ENCODE measurements at regions not wholly inside any gene's neighbourhood (a gene's known extent, or its start where the extent isn't known, plus 50 kb on each side); places are given as distances from the start of the nearest gene placed in this dataset.

- in situ Hi-C loops (cut with MboI) (no loop called here), intact Hi-C loops (cut with micrococcal nuclease; ENCODE audit: unreplicated experiment) (loop anchor here (5.0 kb wide), 1 partner anchor 64 kb away; no protein-coding TSS in a partner anchor)
- Histone ChIP-seq H3K36me3 (ENCODE audit: control insufficient read depth in 2 of 2, insufficient read depth in 2 of 2, low read length in 1 of 2) (no peaks in the 10 kb centered on the region), H3K4me3 (no peak overlapping the region), H3K27me3 (replicated peaks in 1 of 2; ENCODE audit: control insufficient read depth in 2 of 2, insufficient read depth in 2 of 2, low read length in 1 of 2) (no peaks in the 10 kb centered on the region), H3K79me2 (ENCODE audit: control insufficient read depth, insufficient read depth, low read length) (no peaks in the 10 kb centered on the region), H3K27ac (ENCODE audit: control insufficient read depth, insufficient read depth) (no peak overlapping the region), H4K20me1 (ENCODE audit: control insufficient read depth, insufficient read depth) (no peaks in the 10 kb centered on the region), H3K4me2 (ENCODE audit: control insufficient read depth, insufficient read depth) (no peak overlapping the region), H3K4me1 (ENCODE audit: control insufficient read depth, insufficient read depth, low read length) (peaks cover 15% of the 10 kb centered on the region), H3K9ac (ENCODE audit: control insufficient read depth, insufficient read depth, low read length) (no peak overlapping the region), H3K9me3 (replicated peaks; ENCODE audit: control insufficient read depth, insufficient read depth, low read length) (no peaks in the 10 kb centered on the region), H2AFZ (ENCODE audit: control insufficient read depth, low read depth, low read length) (no peak overlapping the region)
- TF ChIP-seq ZNF622 (IDR thresholded peaks at IDR 0.05) (no peak), JUNB (IDR thresholded peaks at IDR 0.05) (peak; percentile 24; the same call in 1 of the 2 replicates), EED (IDR thresholded peaks at IDR 0.05; ENCODE audit: low read depth) (0 out of 2 replicates have a peak, but pooled peaks have one; percentile 26)
- 2% methylated on average over 3 of the region's 3 CpGs for whole genome bisulfite sequencing (ENCODE audit: insufficient coverage, insufficient replicate concordance, low lambda C conversion rate, missing lambda C conversion rate)
- ChIA-PET POLR2A (no interaction called here), CTCF (no interaction called here), SMC1A (ENCODE audit: uncharacterized antibody, unreplicated experiment) (no interaction called here), RAD21 (ENCODE audit: unreplicated experiment) (no interaction called here)
- ATAC-seq (peak; percentile 39; the same call in 2 of the 3 replicates), DNase-seq (ENCODE audit: low read depth, low spot score) (no peak), FAIRE-seq (no peak)
- BruUV-seq (replicated peaks) = no TSS peak
Observed at GRCh38 chr15:31803388-31803884, 226.9 kb upstream of the CHRNA7 start.

GRCh38 chr15:31805090-31805662 is 225.1 kb upstream of the CHRNA7 start:
- FAIRE-seq = no peak
- TF ChIP-seq EGR1 (IDR thresholded peaks at IDR 0.05; ENCODE audit: borderline replicate concordance in 1 of 2, low read depth in 2 of 2, low read length in 2 of 2) (no peak), NR2F1 (conservative IDR thresholded peaks at IDR 0.05) (no peak), STAT1 (conservative IDR thresholded peaks at IDR 0.05) (no peak), SMAD1 (IDR thresholded peaks at IDR 0.05; ENCODE audit: low read depth, partially characterized antibody) (no peak), MEF2A (IDR thresholded peaks at IDR 0.05; ENCODE audit: insufficient read depth, low read depth, low read length) (no peak), NFIC (IDR thresholded peaks at IDR 0.05; ENCODE audit: low read depth, low read length) (no peak), RELA (IDR thresholded peaks at IDR 0.05; ENCODE audit: borderline replicate concordance, partially characterized antibody) (no peak), SRF (IDR thresholded peaks at IDR 0.05; ENCODE audit: low read depth in 2 of 2, low read length in 2 of 2) (no peak), FOXM1 (IDR thresholded peaks at IDR 0.05; ENCODE audit: low read depth, low read length) (no peak), SIX5 (IDR thresholded peaks at IDR 0.05; ENCODE audit: low read depth, low read length, severe bottlenecking) (no peak), TAF1 (IDR thresholded peaks at IDR 0.05; ENCODE audit: borderline replicate concordance, low read depth, low read length) (no peak), TCF3 (IDR thresholded peaks at IDR 0.05; ENCODE audit: borderline replicate concordance, insufficient read depth, low read depth, low read length) (no peak), SUZ12 (IDR thresholded peaks at IDR 0.05; ENCODE audit: unreplicated experiment) (no peak), EZH2 (IDR thresholded peaks at IDR 0.05; ENCODE audit: borderline replicate concordance, control insufficient read depth, low read depth, low read length) (no peak), CREM (IDR thresholded peaks at IDR 0.05; ENCODE audit: low read depth) (no peak)
- TF ChIP-seq, protein P1, sequence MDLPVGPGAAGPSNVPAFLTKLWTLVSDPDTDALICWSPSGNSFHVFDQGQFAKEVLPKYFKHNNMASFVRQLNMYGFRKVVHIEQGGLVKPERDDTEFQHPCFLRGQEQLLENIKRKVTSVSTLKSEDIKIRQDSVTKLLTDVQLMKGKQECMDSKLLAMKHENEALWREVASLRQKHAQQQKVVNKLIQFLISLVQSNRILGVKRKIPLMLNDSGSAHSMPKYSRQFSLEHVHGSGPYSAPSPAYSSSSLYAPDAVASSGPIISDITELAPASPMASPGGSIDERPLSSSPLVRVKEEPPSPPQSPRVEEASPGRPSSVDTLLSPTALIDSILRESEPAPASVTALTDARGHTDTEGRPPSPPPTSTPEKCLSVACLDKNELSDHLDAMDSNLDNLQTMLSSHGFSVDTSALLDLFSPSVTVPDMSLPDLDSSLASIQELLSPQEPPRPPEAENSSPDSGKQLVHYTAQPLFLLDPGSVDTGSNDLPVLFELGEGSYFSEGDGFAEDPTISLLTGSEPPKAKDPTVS (IDR thresholded peaks at IDR 0.05; ENCODE audit: low read depth, low read length) = no peak

More at GRCh38 chr15:31805090-31805662, 225.1 kb upstream of the CHRNA7 start:
- Histone ChIP-seq H3K4me2 (ENCODE audit: control insufficient read depth, insufficient read depth) (no peak overlapping the region), H2AFZ (ENCODE audit: control insufficient read depth, low read depth, low read length) (no peak overlapping the region), H3K79me2 (ENCODE audit: control insufficient read depth, insufficient read depth, low read length) (no peaks in the 10 kb centered on the region), H3K4me1 (ENCODE audit: control insufficient read depth, insufficient read depth, low read length) (peaks cover 3% of the 10 kb centered on the region), H4K20me1 (ENCODE audit: control insufficient read depth, insufficient read depth) (no peaks in the 10 kb centered on the region), H3K27me3 (replicated peaks in 1 of 2; ENCODE audit: control insufficient read depth in 2 of 2, insufficient read depth in 2 of 2, low read length in 1 of 2) (no peaks in the 10 kb centered on the region), H3K9me3 (replicated peaks; ENCODE audit: control insufficient read depth, insufficient read depth, low read length) (no peaks in the 10 kb centered on the region), H3K27ac (ENCODE audit: control insufficient read depth, insufficient read depth) (no peak overlapping the region), H3K9ac (ENCODE audit: control insufficient read depth, insufficient read depth, low read length) (no peak overlapping the region), H3K36me3 (ENCODE audit: control insufficient read depth in 2 of 2, insufficient read depth in 2 of 2, low read length in 1 of 2) (no peaks in the 10 kb centered on the region), H3K4me3 (no peak overlapping the region)
- BruUV-seq (replicated peaks) = no TSS peak
- POLR2A ChIA-PET = no interaction called here
- CTCF ChIA-PET = no interaction called here
- intact Hi-C loops (cut with micrococcal nuclease; ENCODE audit: unreplicated experiment) = no loop called here
- SMC1A ChIA-PET (ENCODE audit: uncharacterized antibody, unreplicated experiment) = no interaction called here
- ATAC-seq (no peak), DNase-seq (ENCODE audit: low read depth, low spot score) (no peak)
- in situ Hi-C loops (cut with MboI) = no loop called here
- WGBS (ENCODE audit: insufficient coverage, insufficient replicate concordance, low lambda C conversion rate, missing lambda C conversion rate) = 49% methylated on average over 5 of the region's 5 CpGs
- RAD21 ChIA-PET (ENCODE audit: unreplicated experiment) = no interaction called here

All from GM12878 (cell line).